B cell (primary cell): ENCODE measurements at regions not wholly inside any gene's neighbourhood (a gene's known extent, or its start where the extent isn't known, plus 50 kb on each side); places are given as distances from the start of the nearest gene placed in this dataset.

Experiments
- ATAC-seq: fragments of 200-7000 bp; cut with Tn5 transposase; one replicate; pipeline ENCODE4 v1.10.0; 2021; ENCODE audit warnings: low read depth, mild to moderate bottlenecking, moderate number of reproducible peaks, moderate library complexity
- CTCF ChIA-PET: fragments of 350-600 bp; sonication (Branson Sonifier 250); formaldehyde crosslinking; loops from one replicate; lab custom pipeline; 2021; ENCODE audit warnings: antibody characterized with exemption, inconsistent platforms; lab: Charles Lee
- POLR2A ChIA-PET: fragments of 350-600 bp; sonication (Branson Sonifier 250); formaldehyde crosslinking; loops from one replicate; lab custom pipeline; 2021; ENCODE audit warnings: antibody characterized with exemption; lab: Charles Lee
- DNase-seq: peaks from one replicate; pipeline ENCODE4 v3.0.0; 2013
- H2AFZ ChIP-seq: 2 replicates; pipeline ENCODE4 v1.6.1; 2012; ENCODE audit warnings: mild to moderate bottlenecking, low read depth, low read length; ENCODE audit not compliant: insufficient read depth, poor library complexity, severe bottlenecking
- H3K27ac ChIP-seq, 2 donors: 1 replicate in 1 of 2; 2 replicates in 1 of 2; pipeline ENCODE4 v1.5.1; 2012 to 2013; ENCODE audit warnings: low read length in 2 of 2, mild to moderate bottlenecking in 2 of 2, moderate library complexity in 1 of 2
- H3K27me3 ChIP-seq, 4 experiments: fragments of 200-600 bp in 1 of 4; sonication (generic) in 1 of 4; replicated peaks in 1 of 4; 1 replicate in 2 of 4; 2 replicates in 2 of 4; pipeline versions ENCODE4 v1.6.1 to v1.7.0; 2013 to 2016; ENCODE audit warnings: low read length in 3 of 4, mild to moderate bottlenecking in 2 of 4, mixed read lengths in 1 of 4, moderate library complexity in 1 of 4; ENCODE audit not compliant: insufficient read depth in 4 of 4, control insufficient read depth in 3 of 4; ENCODE audit errors: control extremely low read depth in 1 of 4
- H3K36me3 ChIP-seq, 2 experiments: replicated peaks in 1 of 2; 1 replicate in 1 of 2; 2 replicates in 1 of 2; pipeline versions ENCODE4 v1.6.1 to v1.7.1; 2013; ENCODE audit warnings: low read length in 1 of 2; ENCODE audit not compliant: insufficient read depth in 2 of 2, control insufficient read depth in 1 of 2; ENCODE audit errors: control extremely low read depth in 1 of 2, extremely low read depth in 1 of 2
- H3K4me1 ChIP-seq, 2 donors: fragments of 200-600 bp in 1 of 2; sonication (generic) in 1 of 2; 1 replicate in 1 of 2; 2 replicates in 1 of 2; pipeline versions ENCODE4 v1.5.1 to v1.6.1; 2013 to 2017; ENCODE audit warnings: low read length in 2 of 2; ENCODE audit not compliant: control insufficient read depth in 2 of 2, insufficient read depth in 2 of 2
- H3K4me2 ChIP-seq: replicated peaks from 2 replicates; pipeline ENCODE3; 2012; ENCODE audit warnings: mild to moderate bottlenecking, low read depth, low read length; ENCODE audit not compliant: poor library complexity, severe bottlenecking
- H3K4me3 ChIP-seq, 5 experiments: fragments of 200-600 bp in 1 of 5; sonication (generic) in 1 of 5; 1 replicate in 3 of 5; 2 replicates in 2 of 5; pipeline versions ENCODE4 v1.5.1 to v1.7.0; 2011 to 2016; ENCODE audit warnings: low read length in 4 of 5, mild to moderate bottlenecking in 4 of 5, low read depth in 2 of 5, control low read depth in 1 of 5, moderate library complexity in 1 of 5; ENCODE audit not compliant: insufficient read depth in 1 of 5; ENCODE audit errors: control extremely low read depth in 1 of 5, extremely low read depth in 1 of 5
- H3K79me2 ChIP-seq: fragments of 200-600 bp; sonication (generic); one replicate; pipeline ENCODE4 v1.6.0; 2016; ENCODE audit warnings: low read length; ENCODE audit not compliant: control insufficient read depth, insufficient read depth
- H3K9ac ChIP-seq: fragments of 200-600 bp; sonication (generic); 2 replicates; pipeline ENCODE4 v1.6.1; 2017; ENCODE audit warnings: mild to moderate bottlenecking, low read length, moderate library complexity
- H3K9me3 ChIP-seq, 3 donors: one replicate each; pipeline versions ENCODE4 v1.6.1 to v1.7.1; 2013; ENCODE audit warnings: low read length in 2 of 3; ENCODE audit not compliant: control insufficient read depth in 2 of 3, insufficient read depth in 1 of 3; ENCODE audit errors: control extremely low read depth in 1 of 3
- H4K20me1 ChIP-seq: 2 replicates; pipeline ENCODE4 v1.6.0; 2012; ENCODE audit warnings: mild to moderate bottlenecking, low read length; ENCODE audit not compliant: insufficient read depth, control insufficient read depth, poor library complexity, severe bottlenecking
- H3K27ac Mint-ChIP-seq: one replicate; pipeline ENCODE4 v1.8.0; 2021; ENCODE audit warnings: mixed read lengths
- H3K27me3 Mint-ChIP-seq: one replicate; pipeline ENCODE4 v1.8.0; 2021; ENCODE audit warnings: mixed read lengths
- H3K4me1 Mint-ChIP-seq: one replicate; pipeline ENCODE4 v1.8.0; 2021; ENCODE audit warnings: mixed read lengths
- H3K4me3 Mint-ChIP-seq: one replicate; pipeline ENCODE4 v1.8.0; 2021; ENCODE audit warnings: mixed read lengths
- H3K9me3 Mint-ChIP-seq: one replicate; pipeline ENCODE4 v1.8.0; 2022; ENCODE audit warnings: mixed read lengths; ENCODE audit not compliant: insufficient read depth
- CTCF ChIP-seq: fragments of 200-600 bp; IDR thresholded peaks from one replicate; pipeline ENCODE4 v1.8.0; 2022; ENCODE audit warnings: antibody characterized with exemption, mild to moderate bottlenecking
- EZH2 ChIP-seq: IDR thresholded peaks from 2 replicates; pipeline ENCODE4 v1.6.1; 2012; ENCODE audit warnings: borderline replicate concordance, low read depth, mild to moderate bottlenecking, moderate library complexity, low read length; ENCODE audit not compliant: insufficient read depth, poor library complexity, severe bottlenecking
- WGBS: methylation state at CpG from one replicate; pipeline ENCODE4 v1.1.5; 2013; ENCODE audit warnings: missing lambda C conversion rate; ENCODE audit not compliant: insufficient coverage; 5-methylcytosine and 5-hydroxymethylcytosine counted together
- intact Hi-C: fragments of 100-400 bp; cut with micrococcal nuclease; formaldehyde crosslinking; loops from one replicate; pipeline ENCODE4 v1.10.0; 2022

GRCh38 chr14:86052868-86053267 lies 522.9 kb downstream of the FLRT2 start:
- Mint-ChIP-seq H3K27me3 (no peaks in the 10 kb centered on the region), H3K4me3 (no peak overlapping the region), H3K4me1 (no peaks in the 10 kb centered on the region), H3K27ac (no peak overlapping the region), H3K9me3 (peaks cover 4% of the 10 kb centered on the region)
- Histone ChIP-seq H3K9me3 (peaks cover 0 to 6% (median 2%) of the 10 kb centered on the region in 3 donors), H3K79me2 (no peaks in the 10 kb centered on the region), H4K20me1 (no peaks in the 10 kb centered on the region), H3K4me3 (no peak overlapping the region), H3K9ac (no peak overlapping the region), H2AFZ (no peak overlapping the region), H3K27me3 (no peaks in the 10 kb centered on the region), H3K4me2 (no peak overlapping the region), H3K36me3 (no peaks in the 10 kb centered on the region), H3K4me1 (no peaks in the 10 kb centered on the region), H3K27ac (no peak overlapping the region)
- ATAC-seq, result no peak
- ChIA-PET CTCF (no interaction called here), POLR2A (no interaction called here)
- intact Hi-C loops, result no loop called here
- WGBS, result no CpG with 5 or more reads among the region's 1 CpG
- DNase-seq, result no peak
- no peak for TF ChIP-seq CTCF
- TF ChIP-seq EZH2, result no peak

- Histone ChIP-seq H3K4me1 (no peaks in the 10 kb centered on the region), H3K36me3 (no peaks in the 10 kb centered on the region), H3K9me3 (peaks cover 0 to 12% (median 2%) of the 10 kb centered on the region in 3 donors), H2AFZ (no peak overlapping the region), H4K20me1 (no peaks in the 10 kb centered on the region), H3K27ac (no peak overlapping the region), H3K4me2 (no peak overlapping the region), H3K27me3 (no peaks in the 10 kb centered on the region), H3K79me2 (no peaks in the 10 kb centered on the region), H3K4me3 (no peak overlapping the region), H3K9ac (no peak overlapping the region)
- DNase-seq, result no peak
- H3K4me1 Mint-ChIP-seq, result no peaks in the 10 kb centered on the region
- H3K27ac Mint-ChIP-seq, result no peak overlapping the region
- TF ChIP-seq CTCF (no peak), EZH2 (no peak)
- H3K9me3 Mint-ChIP-seq, result peaks cover 6% of the 10 kb centered on the region
- ATAC-seq, result no peak
- no peak overlapping the region for H3K4me3 Mint-ChIP-seq
- intact Hi-C loops, result no loop called here
- no peaks in the 10 kb centered on the region for H3K27me3 Mint-ChIP-seq
- ChIA-PET POLR2A (no interaction called here), CTCF (no interaction called here)
- no CpG with 5 or more reads among the region's 5 CpGs for WGBS
These were observed 520.8 kb downstream of the FLRT2 start for GRCh38 chr14:86050757-86051156.
